GM19324 (cell line): ENCODE measurements at regions not wholly inside any gene's neighbourhood (a gene's known extent, or its start where the extent isn't known, plus 50 kb on each side); places are given as distances from the start of the nearest gene placed in this dataset.
A peak's percentile ranks its signal among the peaks of the same experiment; 100 is the strongest.

ENCODE experiments used
- ATAC-seq: cut with Tn5 transposase; IDR thresholded peaks from one replicate; pipeline ENCODE4 v1.9.1; 2021; ENCODE audit warnings: mild to moderate bottlenecking, moderate library complexity; ENCODE audit not compliant: unreplicated experiment, low FRiP score

- ATAC-seq = no peak
Observed at GRCh38 chr4:57446266-57446665, 336.1 kb upstream of the IGFBP7 start.

GRCh38 chr4:57445686-57446085, 335.5 kb upstream of the IGFBP7 start:
- no peak for ATAC-seq

- no peak for ATAC-seq
Observed at GRCh38 chr4:57444671-57445070, 334.5 kb upstream of the IGFBP7 start.

- no peak for ATAC-seq
Observed at GRCh38 chr4:57443787-57444186, 333.6 kb upstream of the IGFBP7 start.

GRCh38 chr4:57443308-57443707, 333.1 kb upstream of the IGFBP7 start:
- ATAC-seq = no peak

- no peak for ATAC-seq
Observed at GRCh38 chr4:57442831-57443291, 332.7 kb upstream of the IGFBP7 start.

GRCh38 chr4:57442241-57442640, 332.1 kb upstream of the IGFBP7 start:
- no peak for ATAC-seq

- no peak for ATAC-seq
Observed at GRCh38 chr4:57437649-57438048, 327.5 kb upstream of the IGFBP7 start.

GRCh38 chr4:57435300-57435699, 325.1 kb upstream of the IGFBP7 start:
- ATAC-seq = no peak

- ATAC-seq = no peak
Observed at GRCh38 chr4:57430726-57431125, 320.5 kb upstream of the IGFBP7 start.

- ATAC-seq = peak; percentile 70
Observed at GRCh38 chr4:57426779-57427395, 316.7 kb upstream of the IGFBP7 start.

- ATAC-seq = no peak
Observed at GRCh38 chr4:57425610-57426009, 315.4 kb upstream of the IGFBP7 start.

- ATAC-seq = no peak
Observed at GRCh38 chr4:57424232-57424897, 314.2 kb upstream of the IGFBP7 start.

GRCh38 chr4:57418133-57418532, 307.9 kb upstream of the IGFBP7 start:
- ATAC-seq = no peak

GRCh38 chr4:57412259-57413054, 302.3 kb upstream of the IGFBP7 start:
- no peak for ATAC-seq

GRCh38 chr4:57410331-57411052, 300.3 kb upstream of the IGFBP7 start:
- ATAC-seq = no peak

GRCh38 chr4:57405359-57405758, 295.2 kb upstream of the IGFBP7 start:
- ATAC-seq = no peak

- ATAC-seq = no peak
Observed at GRCh38 chr4:57404483-57404882, 294.3 kb upstream of the IGFBP7 start.

- no peak for ATAC-seq
Observed at GRCh38 chr4:57403591-57403990, 293.4 kb upstream of the IGFBP7 start.

- no peak for ATAC-seq
Observed at GRCh38 chr4:57401586-57401985, 291.4 kb upstream of the IGFBP7 start.

GRCh38 chr4:57378766-57379165, 268.6 kb upstream of the IGFBP7 start:
- no peak for ATAC-seq
